ENCODE measurements at regions not wholly inside any gene's neighbourhood (a gene's known extent, or its start where the extent isn't known, plus 50 kb on each side); places are given as distances from the start of the nearest gene placed in this dataset.

GRCh38 chr5:101929628-101930027 lies 366.5 kb downstream of the SLCO4C1 start:
- BruUV-seq (replicated peaks): no TSS peak
- ChIA-PET CTCF (no interaction called here), POLR2A (no interaction called here)
- TF ChIP-seq REST (IDR thresholded peaks at IDR 0.05; ENCODE audit: insufficient read depth in 1 of 2, low read depth in 2 of 2, low read length in 1 of 2) (no peak), SIN3A (IDR thresholded peaks at IDR 0.05; ENCODE audit: borderline replicate concordance, insufficient read depth, low read depth, low read length) (no peak), TCF7L2 (IDR thresholded peaks at IDR 0.05; ENCODE audit: low read depth, low read length) (no peak), CTCF (IDR thresholded peaks at IDR 0.05) (no peak), POLR2AphosphoS5 (IDR thresholded peaks at IDR 0.05; ENCODE audit: low read depth, low read length) (no peak)
- H3K9me3 ChIP-seq (ENCODE audit: control insufficient read depth, insufficient read depth, low read depth, low read length): no peaks in the 10 kb centered on the region
- in situ Hi-C loops (cut with HindIII; ENCODE audit: low pct_unique_long_range_greater_than_20kb, low sequenced_read_pairs) (no loop called here), intact Hi-C loops (cut with micrococcal nuclease; ENCODE audit: unreplicated experiment) (no loop called here)
- ATAC-seq (no peak), DNase-seq (ENCODE audit: low read depth, low spot score) (no peak)
- H3K36me3 ChIP-seq (ENCODE audit: control insufficient read depth, insufficient read depth, low read length): no peaks in the 10 kb centered on the region
- no peaks in the 10 kb centered on the region; the same call in 1 of the 2 replicates for H3K4me1 ChIP-seq (ENCODE audit: control insufficient read depth, insufficient read depth, low read length)
- no peaks in the 10 kb centered on the region for H3K27me3 ChIP-seq (ENCODE audit: control insufficient read depth, insufficient read depth, low read length)
- H3K27ac ChIP-seq (ENCODE audit: low read length): no peak overlapping the region
- H3K4me3 ChIP-seq (ENCODE audit: low read depth in 2 of 2, low read length in 2 of 2): no peak overlapping the region

GRCh38 chr5:101917166-101917565 lies 378.9 kb downstream of the SLCO4C1 start:
- CTCF ChIA-PET: no interaction called here
- Histone ChIP-seq H3K4me1 (ENCODE audit: control insufficient read depth, insufficient read depth, low read length) (no peaks in the 10 kb centered on the region), H3K4me3 (ENCODE audit: low read depth in 2 of 2, low read length in 2 of 2) (no peak overlapping the region), H3K36me3 (ENCODE audit: control insufficient read depth, insufficient read depth, low read length) (no peaks in the 10 kb centered on the region), H3K27ac (ENCODE audit: low read length) (no peak overlapping the region), H3K27me3 (ENCODE audit: control insufficient read depth, insufficient read depth, low read length) (no peaks in the 10 kb centered on the region), H3K9me3 (ENCODE audit: control insufficient read depth, insufficient read depth, low read depth, low read length) (no peaks in the 10 kb centered on the region)
- no peak for ATAC-seq
- POLR2A ChIA-PET: no interaction called here
- no TSS peak for BruUV-seq (replicated peaks)
- TF ChIP-seq POLR2AphosphoS5 (IDR thresholded peaks at IDR 0.05; ENCODE audit: low read depth, low read length) (no peak), SIN3A (IDR thresholded peaks at IDR 0.05; ENCODE audit: borderline replicate concordance, insufficient read depth, low read depth, low read length) (no peak), REST (IDR thresholded peaks at IDR 0.05; ENCODE audit: insufficient read depth in 1 of 2, low read depth in 2 of 2, low read length in 1 of 2) (no peak), TCF7L2 (IDR thresholded peaks at IDR 0.05; ENCODE audit: low read depth, low read length) (no peak), CTCF (IDR thresholded peaks at IDR 0.05) (no peak)
- no peak for DNase-seq (ENCODE audit: low read depth, low spot score)
- in situ Hi-C loops (cut with HindIII; ENCODE audit: low pct_unique_long_range_greater_than_20kb, low sequenced_read_pairs): no loop called here
- intact Hi-C loops (cut with micrococcal nuclease; ENCODE audit: unreplicated experiment): no loop called here
